ENCODE measurements at regions not wholly inside any gene's neighbourhood (a gene's known extent, or its start where the extent isn't known, plus 50 kb on each side); places are given as distances from the start of the nearest gene placed in this dataset.

DNA sequence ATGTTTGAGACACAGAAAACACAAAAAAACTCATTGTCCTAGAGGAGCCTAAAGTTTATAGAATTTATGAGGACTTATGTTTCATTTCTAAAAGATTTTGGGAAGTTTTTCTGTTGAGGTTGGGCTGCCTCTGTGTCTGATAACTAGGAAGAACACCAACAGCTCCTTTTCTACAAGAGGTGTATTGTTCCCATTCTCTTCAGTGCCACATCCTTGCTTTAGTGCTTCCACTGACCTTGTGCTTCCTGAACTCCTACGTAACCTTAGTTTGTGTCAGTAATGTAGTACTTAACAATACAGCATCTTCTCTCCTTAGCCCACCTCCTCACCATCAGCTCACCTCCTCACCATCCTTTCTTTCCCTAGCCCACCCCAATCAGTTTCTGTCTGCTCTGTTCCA is 117.3 kb upstream of the TNC start:
- H3K4me1 Mint-ChIP-seq (ENCODE audit: unreplicated experiment), result peaks cover 11% of the 10 kb centered on the region
- H3K36me3 Mint-ChIP-seq (ENCODE audit: unreplicated experiment), result no peaks in the 10 kb centered on the region
- H3K9me3 Mint-ChIP-seq (ENCODE audit: unreplicated experiment), result no peaks in the 10 kb centered on the region
- H3K4me3 Mint-ChIP-seq (ENCODE audit: unreplicated experiment), result no peak overlapping the region
- DNase-seq (ENCODE audit: extremely low spot score, unreplicated experiment), result no peak
- H3K27me3 Mint-ChIP-seq (ENCODE audit: unreplicated experiment), result no peaks in the 10 kb centered on the region
- H3K27ac Mint-ChIP-seq (ENCODE audit: unreplicated experiment), result no peak overlapping the region
- TF ChIP-seq, protein P1, sequence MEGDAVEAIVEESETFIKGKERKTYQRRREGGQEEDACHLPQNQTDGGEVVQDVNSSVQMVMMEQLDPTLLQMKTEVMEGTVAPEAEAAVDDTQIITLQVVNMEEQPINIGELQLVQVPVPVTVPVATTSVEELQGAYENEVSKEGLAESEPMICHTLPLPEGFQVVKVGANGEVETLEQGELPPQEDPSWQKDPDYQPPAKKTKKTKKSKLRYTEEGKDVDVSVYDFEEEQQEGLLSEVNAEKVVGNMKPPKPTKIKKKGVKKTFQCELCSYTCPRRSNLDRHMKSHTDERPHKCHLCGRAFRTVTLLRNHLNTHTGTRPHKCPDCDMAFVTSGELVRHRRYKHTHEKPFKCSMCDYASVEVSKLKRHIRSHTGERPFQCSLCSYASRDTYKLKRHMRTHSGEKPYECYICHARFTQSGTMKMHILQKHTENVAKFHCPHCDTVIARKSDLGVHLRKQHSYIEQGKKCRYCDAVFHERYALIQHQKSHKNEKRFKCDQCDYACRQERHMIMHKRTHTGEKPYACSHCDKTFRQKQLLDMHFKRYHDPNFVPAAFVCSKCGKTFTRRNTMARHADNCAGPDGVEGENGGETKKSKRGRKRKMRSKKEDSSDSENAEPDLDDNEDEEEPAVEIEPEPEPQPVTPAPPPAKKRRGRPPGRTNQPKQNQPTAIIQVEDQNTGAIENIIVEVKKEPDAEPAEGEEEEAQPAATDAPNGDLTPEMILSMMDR (IDR thresholded peaks at IDR 0.05), result no peak

DNA sequence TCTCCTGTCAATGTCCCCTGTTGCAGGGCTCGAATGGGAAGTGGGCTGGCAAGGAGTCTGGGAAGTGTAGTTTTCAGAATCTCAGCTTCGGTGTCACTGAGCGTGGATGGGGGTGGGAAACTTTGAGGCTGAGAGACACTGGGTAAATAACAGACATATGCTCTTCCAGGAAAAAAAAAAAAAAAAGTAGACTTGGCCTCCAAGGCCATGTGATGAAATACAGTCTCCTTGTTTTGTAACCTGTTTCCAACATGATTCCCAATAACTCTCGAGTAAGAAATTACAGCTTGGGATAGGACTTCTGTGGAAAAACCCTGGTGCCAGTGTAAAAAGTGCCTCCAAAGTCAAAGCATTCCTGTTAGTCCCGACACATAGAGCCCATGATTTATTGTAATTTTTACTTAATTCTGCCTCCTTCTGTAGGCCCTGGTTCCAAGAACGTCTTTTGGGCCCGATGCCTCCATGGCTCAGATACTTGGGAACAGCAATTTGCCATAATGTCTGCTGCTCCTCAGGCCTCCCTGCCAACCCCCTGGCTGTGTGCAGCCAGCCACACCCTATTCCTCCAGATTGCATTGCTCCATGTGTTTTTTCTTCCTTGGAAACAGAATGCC is 119.5 kb upstream of the TNC start:
- DNase-seq (ENCODE audit: extremely low spot score, unreplicated experiment), result no peak
- Mint-ChIP-seq H3K9me3 (ENCODE audit: unreplicated experiment) (no peaks in the 10 kb centered on the region), H3K27ac (ENCODE audit: unreplicated experiment) (no peak overlapping the region), H3K27me3 (ENCODE audit: unreplicated experiment) (no peaks in the 10 kb centered on the region), H3K36me3 (ENCODE audit: unreplicated experiment) (no peaks in the 10 kb centered on the region), H3K4me1 (ENCODE audit: unreplicated experiment) (peaks cover 11% of the 10 kb centered on the region), H3K4me3 (ENCODE audit: unreplicated experiment) (no peak overlapping the region)
- TF ChIP-seq, protein P1 (IDR thresholded peaks at IDR 0.05), result no peak

DNA sequence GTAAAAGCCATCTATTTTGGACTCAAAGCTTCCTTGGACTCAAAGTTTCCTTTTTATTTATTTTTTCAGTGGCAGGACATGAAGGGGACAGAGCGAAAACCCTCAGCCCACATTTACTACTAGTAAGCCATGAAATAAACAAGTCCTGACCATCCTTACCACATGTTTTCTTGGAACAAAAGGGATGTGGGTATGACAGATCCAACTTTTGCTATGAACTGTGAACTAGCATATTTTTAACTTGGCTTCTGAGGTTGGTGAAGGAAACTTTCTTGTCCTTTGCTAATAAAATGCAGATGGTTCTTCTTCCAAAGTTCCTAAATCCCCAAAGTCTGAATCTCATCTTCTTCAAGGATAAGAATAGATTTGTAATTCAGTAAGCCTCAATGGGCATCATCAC is 122.7 kb upstream of the TNC start:
- H3K4me1 Mint-ChIP-seq (ENCODE audit: unreplicated experiment), result no peaks in the 10 kb centered on the region
- DNase-seq (ENCODE audit: extremely low spot score, unreplicated experiment), result no peak
- no peaks in the 10 kb centered on the region for H3K9me3 Mint-ChIP-seq (ENCODE audit: unreplicated experiment)
- no peak overlapping the region for H3K4me3 Mint-ChIP-seq (ENCODE audit: unreplicated experiment)
- no peaks in the 10 kb centered on the region for H3K27me3 Mint-ChIP-seq (ENCODE audit: unreplicated experiment)
- TF ChIP-seq, protein P1 (IDR thresholded peaks at IDR 0.05), result no peak
- no peak overlapping the region for H3K27ac Mint-ChIP-seq (ENCODE audit: unreplicated experiment)
- H3K36me3 Mint-ChIP-seq (ENCODE audit: unreplicated experiment), result no peaks in the 10 kb centered on the region

DNA sequence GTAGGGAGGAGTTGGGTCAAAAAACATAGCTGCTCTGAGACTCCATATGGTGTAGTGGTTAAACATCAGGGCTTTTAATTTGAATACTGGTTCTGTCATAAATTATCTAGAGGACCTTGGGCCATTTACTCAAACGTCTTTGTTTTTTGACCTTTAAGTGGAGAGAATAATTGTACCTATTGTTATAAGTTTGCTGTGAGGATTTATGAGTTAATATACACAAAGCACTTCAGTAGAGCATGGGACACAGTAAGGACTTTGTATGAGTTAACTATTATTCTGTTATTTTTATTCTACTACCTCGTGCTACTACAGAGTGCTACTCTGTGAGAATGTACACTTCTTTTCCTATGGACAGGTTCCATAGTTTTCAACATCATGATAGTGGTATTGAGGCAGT is 123.7 kb upstream of the TNC start:
- Mint-ChIP-seq H3K9me3 (ENCODE audit: unreplicated experiment) (no peaks in the 10 kb centered on the region), H3K4me1 (ENCODE audit: unreplicated experiment) (no peaks in the 10 kb centered on the region), H3K27me3 (ENCODE audit: unreplicated experiment) (no peaks in the 10 kb centered on the region), H3K27ac (ENCODE audit: unreplicated experiment) (no peak overlapping the region), H3K4me3 (ENCODE audit: unreplicated experiment) (no peak overlapping the region), H3K36me3 (ENCODE audit: unreplicated experiment) (no peaks in the 10 kb centered on the region)
- TF ChIP-seq, protein P1 (IDR thresholded peaks at IDR 0.05), result no peak
- no peak for DNase-seq (ENCODE audit: extremely low spot score, unreplicated experiment)

DNA sequence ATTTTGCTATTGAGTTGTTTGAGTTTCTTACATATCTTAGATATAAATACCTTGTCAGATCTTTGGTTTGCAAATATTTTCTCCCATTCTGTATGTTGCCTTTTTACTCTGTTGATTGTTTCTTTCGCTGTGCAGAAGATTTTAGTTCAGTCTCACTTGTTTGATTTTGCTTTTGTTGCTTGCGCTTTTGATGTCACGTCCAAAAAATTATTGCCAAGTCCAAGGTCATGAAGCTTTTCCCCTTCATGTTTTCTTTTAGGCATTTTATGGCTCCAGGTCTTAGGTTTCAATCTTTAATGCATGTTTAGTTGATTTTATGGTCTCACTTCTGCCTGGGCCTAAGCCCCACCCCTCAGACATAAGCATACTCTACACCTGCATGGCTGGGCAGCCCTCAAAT is 131.5 kb upstream of the TNC start:
- TF ChIP-seq, protein P1 (IDR thresholded peaks at IDR 0.05), result no peak
- H3K4me1 Mint-ChIP-seq (ENCODE audit: unreplicated experiment), result peaks cover 12% of the 10 kb centered on the region
- no peak for DNase-seq (ENCODE audit: extremely low spot score, unreplicated experiment)
- H3K36me3 Mint-ChIP-seq (ENCODE audit: unreplicated experiment), result no peaks in the 10 kb centered on the region
- peaks cover 13% of the 10 kb centered on the region for H3K9me3 Mint-ChIP-seq (ENCODE audit: unreplicated experiment)
- no peak overlapping the region for H3K4me3 Mint-ChIP-seq (ENCODE audit: unreplicated experiment)
- no peaks in the 10 kb centered on the region for H3K27me3 Mint-ChIP-seq (ENCODE audit: unreplicated experiment)
- H3K27ac Mint-ChIP-seq (ENCODE audit: unreplicated experiment), result no peak overlapping the region
